LHCN-M2 (cell line): ENCODE measurements at regions not wholly inside any gene's neighbourhood (a gene's known extent, or its start where the extent isn't known, plus 50 kb on each side); places are given as distances from the start of the nearest gene placed in this dataset.
"Not testable (repeated sequence)": the region's sequence is repeated elsewhere in the genome, so short reads cannot be mapped to it uniquely, and the experiment has no call there.

Experiments
- DNase-seq: peaks from one replicate; pipeline ENCODE4 v3.0.0-alpha.2; 2012; ENCODE audit warnings: low read depth

- DNase-seq, result no peak
Observed at GRCh38 chr13:21911646-21912298, 240.9 kb downstream of the FGF9 start.

- no peak for DNase-seq
Observed at GRCh38 chr13:21913010-21913409, 242.1 kb downstream of the FGF9 start.

- no peak for DNase-seq
Observed at GRCh38 chr13:21917086-21918015, 246.5 kb downstream of the FGF9 start.

GRCh38 chr13:21920802-21921201 is 249.9 kb downstream of the FGF9 start:
- DNase-seq, result not testable (repeated sequence)

GRCh38 chr13:21924958-21925357 is 254.1 kb downstream of the FGF9 start:
- no peak for DNase-seq

GRCh38 chr13:21925720-21926119 is 254.8 kb downstream of the FGF9 start:
- DNase-seq, result no peak

GRCh38 chr13:21929400-21929799 is 258.5 kb downstream of the FGF9 start:
- DNase-seq, result no peak

- no peak for DNase-seq
Observed at GRCh38 chr13:21930536-21930935, 259.7 kb downstream of the FGF9 start.

GRCh38 chr13:21932578-21932977 is 261.7 kb downstream of the FGF9 start:
- no peak for DNase-seq

GRCh38 chr13:21932996-21933395 is 262.1 kb downstream of the FGF9 start:
- no peak for DNase-seq

GRCh38 chr13:21934284-21934683 is 263.4 kb downstream of the FGF9 start:
- no peak for DNase-seq

- DNase-seq, result no peak
Observed at GRCh38 chr13:21936674-21937073, 265.8 kb downstream of the FGF9 start.

GRCh38 chr13:21938168-21938567 is 267.3 kb downstream of the FGF9 start:
- no peak for DNase-seq

- no peak for DNase-seq
Observed at GRCh38 chr13:21938636-21939035, 267.8 kb downstream of the FGF9 start.

GRCh38 chr13:21942061-21942460 is 271.2 kb downstream of the FGF9 start:
- no peak for DNase-seq

GRCh38 chr13:21944610-21945009 is 273.7 kb downstream of the FGF9 start:
- no peak for DNase-seq

- DNase-seq, result no peak
Observed at GRCh38 chr13:21945195-21945594, 274.3 kb downstream of the FGF9 start.

GRCh38 chr13:21946964-21947363 is 276.1 kb downstream of the FGF9 start:
- no peak for DNase-seq

- no peak for DNase-seq
Observed at GRCh38 chr13:21948769-21949474, 278.0 kb downstream of the FGF9 start.

- DNase-seq, result no peak
Observed at GRCh38 chr13:21949818-21950429, 279.1 kb downstream of the FGF9 start.

GRCh38 chr13:21956666-21957065 is 285.8 kb downstream of the FGF9 start:
- no peak for DNase-seq

GRCh38 chr13:21957833-21958232 is 287.0 kb downstream of the FGF9 start:
- no peak for DNase-seq
